H9 (cell line): ENCODE measurements at regions not wholly inside any gene's neighbourhood (a gene's known extent, or its start where the extent isn't known, plus 50 kb on each side); places are given as distances from the start of the nearest gene placed in this dataset.

Source experiments
- DNase-seq: peaks from one replicate; pipeline ENCODE4 v3.0.0-alpha.2; 2017
- H2AFZ ChIP-seq: one replicate; pipeline ENCODE4 v1.6.1; 2013; ENCODE audit warnings: mild to moderate bottlenecking, low read length, control low read depth, moderate library complexity
- H2AK5ac ChIP-seq: 2 replicates; pipeline ENCODE4 v1.6.1; 2013; ENCODE audit warnings: low read length, control low read depth, mixed read lengths; ENCODE audit not compliant: insufficient read length
- H2BK120ac ChIP-seq: one replicate; pipeline ENCODE4 v1.6.1; 2013; ENCODE audit warnings: low read depth, mild to moderate bottlenecking, low read length, control low read depth, inconsistent platforms; ENCODE audit not compliant: poor library complexity, severe bottlenecking
- H2BK12ac ChIP-seq: 2 replicates; pipeline ENCODE4 v1.6.1; 2013; ENCODE audit warnings: low read length, control low read depth, mixed read lengths, low read depth; ENCODE audit not compliant: insufficient read length
- H2BK15ac ChIP-seq: 2 replicates; pipeline ENCODE4 v1.6.1; 2013; ENCODE audit warnings: low read depth, low read length, control low read depth
- H2BK20ac ChIP-seq: one replicate; pipeline ENCODE4 v1.6.1; 2013; ENCODE audit warnings: low read depth, mild to moderate bottlenecking, low read length, control low read depth, inconsistent platforms; ENCODE audit not compliant: poor library complexity, severe bottlenecking
- H2BK5ac ChIP-seq: 2 replicates; pipeline ENCODE4 v1.6.1; 2013; ENCODE audit warnings: low read length, control low read depth, mixed read lengths; ENCODE audit not compliant: insufficient read length
- H3K14ac ChIP-seq: 2 replicates; pipeline ENCODE4 v1.6.1; 2013; ENCODE audit warnings: low read length, control low read depth; ENCODE audit not compliant: insufficient read depth
- H3K18ac ChIP-seq: 2 replicates; pipeline ENCODE4 v1.6.1; 2013; ENCODE audit warnings: low read depth, mild to moderate bottlenecking, mixed read lengths, low read length, control low read depth; ENCODE audit not compliant: insufficient read length
- H3K23ac ChIP-seq: 2 replicates; pipeline ENCODE4 v1.6.1; 2013; ENCODE audit warnings: low read length, control low read depth, mixed read lengths, low read depth; ENCODE audit not compliant: insufficient read length
- H3K23me2 ChIP-seq: 2 replicates; pipeline ENCODE4 v1.6.1; 2013; ENCODE audit warnings: low read depth, mild to moderate bottlenecking, mixed read lengths, low read length, control low read depth; ENCODE audit not compliant: insufficient read length, poor library complexity, severe bottlenecking
- H3K27ac ChIP-seq: 2 replicates; pipeline ENCODE4 v1.5.1; 2013; ENCODE audit warnings: low read length, control low read depth, mixed read lengths, low read depth; ENCODE audit not compliant: insufficient read length
- H3K27me3 ChIP-seq: 2 replicates; pipeline ENCODE4 v1.6.1; 2013; ENCODE audit warnings: low read length, control low read depth, inconsistent platforms; ENCODE audit not compliant: insufficient read depth
- H3K4ac ChIP-seq: 2 replicates; pipeline ENCODE4 v1.6.1; 2013; ENCODE audit warnings: low read depth, mild to moderate bottlenecking, control low read depth, inconsistent platforms, low read length, moderate library complexity
- H3K4me1 ChIP-seq: 2 replicates; pipeline ENCODE4 v1.6.1; 2013; ENCODE audit warnings: low read length, control low read depth, inconsistent platforms; ENCODE audit not compliant: insufficient read depth
- H3K4me2 ChIP-seq: 2 replicates; pipeline ENCODE4 v1.6.1; 2013; ENCODE audit warnings: low read length, control low read depth, mixed read lengths; ENCODE audit not compliant: insufficient read length, insufficient read depth
- H3K56ac ChIP-seq: 2 replicates; pipeline ENCODE4 v1.6.1; 2013; ENCODE audit warnings: low read depth, mild to moderate bottlenecking, mixed read lengths, low read length, control low read depth; ENCODE audit not compliant: insufficient read length
- H3K79me1 ChIP-seq: 2 replicates; pipeline ENCODE4 v1.6.1; 2013; ENCODE audit warnings: low read depth, mild to moderate bottlenecking, moderate library complexity, low read length, control low read depth, inconsistent platforms; ENCODE audit not compliant: insufficient read depth, poor library complexity, severe bottlenecking
- H3K79me2 ChIP-seq: 2 replicates; pipeline ENCODE4 v1.6.1; 2013; ENCODE audit warnings: low read length, control low read depth, inconsistent platforms; ENCODE audit not compliant: insufficient read depth
- H3K9ac ChIP-seq: 2 replicates; pipeline ENCODE4 v1.6.1; 2013; ENCODE audit warnings: low read length, control low read depth, mixed read lengths; ENCODE audit not compliant: insufficient read length; ENCODE audit errors: extremely low read depth
- H3K9me3 ChIP-seq: one replicate; pipeline ENCODE4 v1.6.1; 2013; ENCODE audit warnings: low read depth, low read length, inconsistent platforms; ENCODE audit not compliant: control insufficient read depth
- H3T11ph ChIP-seq: one replicate; pipeline ENCODE4 v1.6.1; 2013; ENCODE audit warnings: mild to moderate bottlenecking, low read length, control low read depth, inconsistent platforms
- H4K20me1 ChIP-seq: one replicate; pipeline ENCODE4 v1.6.1; 2013; ENCODE audit not compliant: control insufficient read depth, insufficient read length, insufficient read depth
- H4K5ac ChIP-seq: 2 replicates; pipeline ENCODE4 v1.6.1; 2013; ENCODE audit warnings: low read depth, mild to moderate bottlenecking, mixed read lengths, low read length, control low read depth; ENCODE audit not compliant: insufficient read length
- H4K8ac ChIP-seq: replicated peaks from 2 replicates; pipeline ENCODE4 v1.6.1; 2013; ENCODE audit warnings: low read length, control low read depth, mixed read lengths, low read depth; ENCODE audit not compliant: insufficient read length
- H4K91ac ChIP-seq: 2 replicates; pipeline ENCODE4 v1.6.1; 2013; ENCODE audit warnings: low read depth, mild to moderate bottlenecking, moderate library complexity, mixed read lengths, low read length, control low read depth; ENCODE audit not compliant: insufficient read length
- H3K27ac Mint-ChIP-seq, 3 experiments: 2 replicates in 2 of 3; 3 replicates in 1 of 3; pipeline ENCODE4 v1.8.0; 2020 to 2021; ENCODE audit warnings: mixed read lengths in 3 of 3, mild to moderate bottlenecking in 1 of 3, moderate library complexity in 1 of 3
- H3K27me3 Mint-ChIP-seq: 2 replicates; pipeline ENCODE4 v1.8.0; 2021; ENCODE audit warnings: low read depth, mild to moderate bottlenecking, moderate library complexity, mixed read lengths
- H3K36me3 Mint-ChIP-seq, 3 experiments: 2 replicates in 2 of 3; 3 replicates in 1 of 3; pipeline ENCODE4 v1.8.0; 2020 to 2021; ENCODE audit warnings: low read depth in 3 of 3, mixed read lengths in 3 of 3; ENCODE audit not compliant: insufficient read depth in 1 of 3
- H3K4me1 Mint-ChIP-seq, 2 experiments: 2 replicates each; pipeline ENCODE4 v1.8.0; 2020; ENCODE audit warnings: mixed read lengths in 2 of 2
- H3K4me3 Mint-ChIP-seq, 2 experiments: 2 replicates in 1 of 2; 3 replicates in 1 of 2; pipeline ENCODE4 v1.8.0; 2020 to 2021; ENCODE audit warnings: mild to moderate bottlenecking in 2 of 2, mixed read lengths in 2 of 2, moderate library complexity in 1 of 2
- H3K9me3 Mint-ChIP-seq, 2 experiments: 2 replicates in 1 of 2; 3 replicates in 1 of 2; pipeline ENCODE4 v1.8.0; 2020; ENCODE audit warnings: mild to moderate bottlenecking in 2 of 2, mixed read lengths in 2 of 2, moderate library complexity in 1 of 2
- CTCF ChIP-seq: fragments of 200-600 bp; sonication (generic); conservative IDR thresholded peaks from 3 replicates; pipeline ENCODE4 v1.8.0; 2021; ENCODE audit warnings: antibody characterized with exemption, mild to moderate bottlenecking
- WGBS: extraction: QIAGEN DNeasy Blood & Tissue Kit; methylation state at CpG from one replicate; pipeline ENCODE4 v1.1.7; 2013; ENCODE audit warnings: missing lambda C conversion rate, low lambda C conversion rate, mixed read lengths; ENCODE audit not compliant: insufficient read length; ENCODE audit errors: extremely low coverage; 5-methylcytosine and 5-hydroxymethylcytosine counted together

DNA sequence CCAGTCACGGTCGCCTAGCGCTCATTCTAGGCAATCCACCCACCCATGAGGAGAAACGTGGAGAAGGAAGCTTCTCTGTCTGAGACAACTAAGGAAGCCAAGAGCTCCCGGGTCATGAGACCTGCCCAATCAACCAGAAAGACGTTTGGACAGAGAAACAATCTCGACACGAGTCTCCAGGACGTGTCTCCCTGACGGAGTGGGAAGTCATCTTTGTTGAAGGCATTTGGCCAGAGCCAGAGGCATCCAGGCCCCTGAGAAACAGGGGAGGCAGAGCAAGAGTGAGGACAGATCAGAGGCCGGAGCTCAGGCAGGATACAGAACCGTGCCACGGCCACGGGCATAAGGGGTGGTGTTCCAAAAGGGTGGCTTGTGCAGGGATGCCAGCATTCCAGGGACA lies 479.0 kb downstream of the SPATA31A7 start:
- Histone ChIP-seq H3K27me3 (no peaks in the 10 kb centered on the region), H4K5ac (no peak overlapping the region), H3K79me1 (no peaks in the 10 kb centered on the region), H2AFZ (no peak overlapping the region), H3K4ac (no peak overlapping the region), H3K27ac (no peak overlapping the region), H2AK5ac (no peak overlapping the region), H4K91ac (no peak overlapping the region), H4K8ac (no peak overlapping the region), H3K9me3 (peaks cover 85% of the 10 kb centered on the region), H2BK20ac (no peak overlapping the region), H3K4me1 (no peaks in the 10 kb centered on the region), H3K79me2 (no peaks in the 10 kb centered on the region), H3K23ac (no peak overlapping the region), H2BK12ac (no peak overlapping the region), H3K23me2 (no peaks in the 10 kb centered on the region), H3K14ac (no peak overlapping the region), H2BK120ac (no peak overlapping the region), H3K56ac (no peak overlapping the region), H3K18ac (no peak overlapping the region), H2BK5ac (no peak overlapping the region), H2BK15ac (no peak overlapping the region), H3K9ac (no peak overlapping the region), H3T11ph (no peak overlapping the region), H4K20me1 (no peaks in the 10 kb centered on the region), H3K4me2 (no peak overlapping the region)
- no peak overlapping the region for H3K4me3 Mint-ChIP-seq
- peaks cover 24 to 42% (median 28%) of the 10 kb centered on the region in 3 experiments for H3K36me3 Mint-ChIP-seq
- no CpG with 5 or more reads among the region's 14 CpGs for WGBS
- peak; percentile 2 for DNase-seq
- H3K4me1 Mint-ChIP-seq = no peaks in the 10 kb centered on the region
- TF ChIP-seq CTCF = no peak
- H3K27me3 Mint-ChIP-seq = peaks cover 5% of the 10 kb centered on the region
- no peak overlapping the region for H3K27ac Mint-ChIP-seq
- H3K9me3 Mint-ChIP-seq = peaks cover 89 to 91% of the 10 kb centered on the region in 2 experiments
